ENCODE measurements at regions not wholly inside any gene's neighbourhood (a gene's known extent, or its start where the extent isn't known, plus 50 kb on each side); places are given as distances from the start of the nearest gene placed in this dataset.
"Not testable (repeated sequence)": the region's sequence is repeated elsewhere in the genome, so short reads cannot be mapped to it uniquely, and the experiment has no call there.

GRCh38 chrX:758917-759316, 128.3 kb downstream of the SHOX start:
- peak; percentile 33 for DNase-seq (ENCODE audit: low spot score)

GRCh38 chrX:750812-751211, 120.2 kb downstream of the SHOX start:
- peak; percentile 16 for DNase-seq (ENCODE audit: low spot score)

- DNase-seq (ENCODE audit: low spot score): peak; percentile 9
These were observed 119.7 kb downstream of the SHOX start for GRCh38 chrX:750263-750662.

GRCh38 chrX:747176-747575, 116.6 kb downstream of the SHOX start:
- peak; percentile 75 for DNase-seq (ENCODE audit: low spot score)

- DNase-seq (ENCODE audit: low spot score): peak; percentile 33
These were observed 109.0 kb downstream of the SHOX start for GRCh38 chrX:739611-740010.

GRCh38 chrX:737021-737420, 106.4 kb downstream of the SHOX start:
- DNase-seq (ENCODE audit: low spot score): peak; percentile 18

- DNase-seq (ENCODE audit: low spot score): peak; percentile 86
These were observed 103.8 kb downstream of the SHOX start for GRCh38 chrX:734362-734761.

- no peak for DNase-seq (ENCODE audit: low spot score)
These were observed 103.4 kb downstream of the SHOX start for GRCh38 chrX:733961-734360.

- peak; percentile 59 for DNase-seq (ENCODE audit: low spot score)
These were observed 99.2 kb downstream of the SHOX start for GRCh38 chrX:729583-730409.

GRCh38 chrX:729101-729500, 98.5 kb downstream of the SHOX start:
- peak; percentile 53 for DNase-seq (ENCODE audit: low spot score)

GRCh38 chrX:728639-729038, 98.0 kb downstream of the SHOX start:
- DNase-seq (ENCODE audit: low spot score): not testable (repeated sequence)

GRCh38 chrX:727738-728621, 97.4 kb downstream of the SHOX start:
- DNase-seq (ENCODE audit: low spot score): peak; percentile 78

- peak; percentile 35 for DNase-seq (ENCODE audit: low spot score)
These were observed 95.4 kb downstream of the SHOX start for GRCh38 chrX:725971-726370.

- peak; percentile 20 for DNase-seq (ENCODE audit: low spot score)
These were observed 93.7 kb downstream of the SHOX start for GRCh38 chrX:724256-724655.

- no peak for DNase-seq (ENCODE audit: low spot score)
These were observed 93.2 kb downstream of the SHOX start for GRCh38 chrX:723781-724180.

- peak; percentile 57 for DNase-seq (ENCODE audit: low spot score)
These were observed 90.8 kb downstream of the SHOX start for GRCh38 chrX:721354-721753.

- DNase-seq (ENCODE audit: low spot score): peak; percentile 30
These were observed 90.2 kb downstream of the SHOX start for GRCh38 chrX:720825-721224.

- DNase-seq (ENCODE audit: low spot score): no peak
These were observed 89.7 kb downstream of the SHOX start for GRCh38 chrX:720250-720649.

- no peak for DNase-seq (ENCODE audit: low spot score)
These were observed 85.5 kb downstream of the SHOX start for GRCh38 chrX:716136-716535.

GRCh38 chrX:714131-714530, 83.5 kb downstream of the SHOX start:
- no peak for DNase-seq (ENCODE audit: low spot score)

All from mesenteric fat pad (tissue), 1 donor.